Lower leg skin (tissue), 4 donors: ENCODE measurements at regions not wholly inside any gene's neighbourhood (a gene's known extent, or its start where the extent isn't known, plus 50 kb on each side); places are given as distances from the start of the nearest gene placed in this dataset.

Source experiments
- DNase-seq, 2 donors: peaks; one replicate each; pipeline ENCODE4 v3.0.0-alpha.2; 2019; ENCODE audit warnings: low spot score in 2 of 2
- H3K4me3 ChIP-seq: fragments of 200-600 bp; sonication (generic); 2 replicates; pipeline ENCODE4 v1.5.1; 2017; ENCODE audit warnings: mild to moderate bottlenecking, low read depth; ENCODE audit not compliant: poor library complexity, severe bottlenecking
- CTCF ChIP-seq, 3 donors: fragments of 450-650 bp; IDR thresholded peaks; one replicate each; pipeline ENCODE4 v1.5.1; 2016; ENCODE audit warnings: antibody characterized with exemption in 3 of 3, mild to moderate bottlenecking in 3 of 3, moderate library complexity in 2 of 3
- POLR2A ChIP-seq, 2 donors: fragments of 450-650 bp; IDR thresholded peaks; one replicate each; pipeline ENCODE4 v1.6.1; 2016 to 2017; ENCODE audit warnings: antibody characterized with exemption in 2 of 2, mild to moderate bottlenecking in 1 of 2, moderate library complexity in 1 of 2
- WGBS, 2 donors: methylation state at CpG; one replicate each; pipeline ENCODE4 v1.1.5; 2018; 5-methylcytosine and 5-hydroxymethylcytosine counted together
- intact Hi-C: fragments of 100-400 bp; cut with DNase I; formaldehyde crosslinking; loops from one replicate; pipeline ENCODE4 v1.15.0; 2023; ENCODE audit warnings: low total_unique reads

- TF ChIP-seq POLR2A (IDR thresholded peaks at IDR 0.05) (no peak), CTCF (IDR thresholded peaks at IDR 0.05) (no peak)
- intact Hi-C loops, result no loop called here
- no peak for DNase-seq
- no peak overlapping the region for H3K4me3 ChIP-seq
- WGBS, 2 donors, result 89 to 90% methylated on average over 3 of the region's 3 CpGs
Observed at GRCh38 chr9:2377117-2377516, 244.5 kb upstream of the VLDLR start.

- intact Hi-C loops, result no loop called here
- WGBS, 2 donors, result 60 to 81% methylated on average over 1 of the region's 1 CpG
- H3K4me3 ChIP-seq, result no peak overlapping the region
- no peak for TF ChIP-seq POLR2A (IDR thresholded peaks at IDR 0.05)
- TF ChIP-seq CTCF (IDR thresholded peaks at IDR 0.05), result no peak
- DNase-seq, result no peak
Observed at GRCh38 chr9:2377834-2378233, 243.8 kb upstream of the VLDLR start.

GRCh38 chr9:2378266-2378665, 243.3 kb upstream of the VLDLR start:
- DNase-seq, result no peak
- H3K4me3 ChIP-seq, result no peak overlapping the region
- intact Hi-C loops, result no loop called here
- WGBS, 2 donors, result 86 to 89% methylated on average over 3 of the region's 3 CpGs
- no peak for TF ChIP-seq CTCF (IDR thresholded peaks at IDR 0.05)
- TF ChIP-seq POLR2A (IDR thresholded peaks at IDR 0.05), result no peak

- TF ChIP-seq CTCF (IDR thresholded peaks at IDR 0.05) (no peak), POLR2A (IDR thresholded peaks at IDR 0.05) (no peak)
- intact Hi-C loops, result no loop called here
- 89 to 97% methylated on average over 1 of the region's 1 CpG for WGBS, 2 donors
- H3K4me3 ChIP-seq, result no peak overlapping the region
- DNase-seq, result no peak
Observed at GRCh38 chr9:2378816-2379215, 242.8 kb upstream of the VLDLR start.

- WGBS, 2 donors, result 15 to 22% methylated on average over 1 of the region's 1 CpG
- intact Hi-C loops, result no loop called here
- TF ChIP-seq POLR2A (IDR thresholded peaks at IDR 0.05) (no peak), CTCF (IDR thresholded peaks at IDR 0.05) (no peak)
- H3K4me3 ChIP-seq, result no peak overlapping the region
- no peak for DNase-seq
Observed at GRCh38 chr9:2384741-2385140, 236.8 kb upstream of the VLDLR start.

GRCh38 chr9:2385746-2386145, 235.8 kb upstream of the VLDLR start:
- WGBS, 2 donors, result 66 to 78% methylated on average over 7 of the region's 7 CpGs
- intact Hi-C loops, result no loop called here
- TF ChIP-seq POLR2A (IDR thresholded peaks at IDR 0.05), result no peak
- no peak for TF ChIP-seq CTCF (IDR thresholded peaks at IDR 0.05)
- H3K4me3 ChIP-seq, result no peak overlapping the region
- DNase-seq, result no peak
